Keratinocyte (primary cell): ENCODE measurements at regions not wholly inside any gene's neighbourhood (a gene's known extent, or its start where the extent isn't known, plus 50 kb on each side); places are given as distances from the start of the nearest gene placed in this dataset.
"Not testable (repeated sequence)": the region's sequence is repeated elsewhere in the genome, so short reads cannot be mapped to it uniquely, and the experiment has no call there.

Experiments
- DNase-seq: peaks from one replicate; pipeline ENCODE4 v3.0.0-alpha.2; 2011; ENCODE audit warnings: low read depth, missing footprints, low spot score
- FAIRE-seq: peaks from 2 replicates; lab custom pipeline; 2011; peaks lifted over from hg19 to GRCh38; lab: Jason Lieb, UNC
- H2AFZ ChIP-seq: 2 replicates; pipeline ENCODE4 v1.6.0; 2012; ENCODE audit warnings: low read length, control low read depth, inconsistent platforms; ENCODE audit not compliant: control insufficient read depth
- H3K27ac ChIP-seq: 2 replicates; pipeline ENCODE4 v1.5.1; 2011; ENCODE audit warnings: low read length; ENCODE audit not compliant: control insufficient read depth, insufficient read depth
- H3K27me3 ChIP-seq: 3 replicates; pipeline ENCODE4 v1.6.0; 2011; ENCODE audit warnings: low read length; ENCODE audit not compliant: control insufficient read depth, insufficient read depth; ENCODE audit errors: extremely low read depth
- H3K36me3 ChIP-seq, 2 experiments: 2 replicates in 1 of 2; 3 replicates in 1 of 2; pipeline ENCODE4 v1.5.1; 2011; ENCODE audit warnings: low read length in 2 of 2, mild to moderate bottlenecking in 1 of 2; ENCODE audit not compliant: control insufficient read depth in 2 of 2, insufficient read depth in 2 of 2; ENCODE audit errors: extremely low read depth in 1 of 2
- H3K4me1 ChIP-seq: 3 replicates; pipeline ENCODE4 v1.5.1; 2011; ENCODE audit warnings: low read length; ENCODE audit not compliant: control insufficient read depth, insufficient read depth; ENCODE audit errors: extremely low read depth
- H3K4me2 ChIP-seq: 3 replicates; pipeline ENCODE4 v1.6.0; 2011; ENCODE audit warnings: low read depth, low read length; ENCODE audit not compliant: control insufficient read depth, insufficient read depth; ENCODE audit errors: extremely low read depth
- H3K4me3 ChIP-seq, 3 experiments: fragments of 200-600 bp in 1 of 3; sonication (generic) in 1 of 3; 2 replicates in 2 of 3; 3 replicates in 1 of 3; pipeline ENCODE4 v1.5.1; 2011 to 2016; ENCODE audit warnings: low read length in 3 of 3, mild to moderate bottlenecking in 3 of 3, control low read depth in 2 of 3, inconsistent platforms in 1 of 3, low read depth in 1 of 3, mixed read lengths in 1 of 3, mixed run types in 1 of 3, moderate library complexity in 1 of 3; ENCODE audit not compliant: control insufficient read depth in 2 of 3, insufficient read depth in 2 of 3; ENCODE audit errors: extremely low read depth in 1 of 3
- H3K79me2 ChIP-seq: 2 replicates; pipeline ENCODE4 v1.6.0; 2012; ENCODE audit warnings: low read length; ENCODE audit not compliant: control insufficient read depth, insufficient read depth
- H3K9ac ChIP-seq: 3 replicates; pipeline ENCODE4 v1.6.0; 2011; ENCODE audit warnings: low read length; ENCODE audit not compliant: control insufficient read depth, insufficient read depth; ENCODE audit errors: extremely low read depth
- H3K9me1 ChIP-seq: 3 replicates; pipeline ENCODE4 v1.6.0; 2011; ENCODE audit warnings: low read length; ENCODE audit not compliant: control insufficient read depth, insufficient read depth; ENCODE audit errors: extremely low read depth
- H3K9me3 ChIP-seq: 2 replicates; pipeline ENCODE4 v1.5.1; 2012; ENCODE audit warnings: low read depth, low read length; ENCODE audit not compliant: control insufficient read depth
- H4K20me1 ChIP-seq: 3 replicates; pipeline ENCODE4 v1.6.0; 2011; ENCODE audit warnings: low read length; ENCODE audit not compliant: control insufficient read depth, insufficient read depth; ENCODE audit errors: extremely low read depth
- CTCF ChIP-seq, 3 experiments: IDR thresholded peaks in 1 of 3; conservative IDR thresholded peaks in 1 of 3; optimal IDR thresholded peaks in 1 of 3; 2 replicates in 2 of 3; 3 replicates in 1 of 3; pipeline versions ENCODE3 to v1.5.1; 2011; ENCODE audit warnings: low read length in 3 of 3, mild to moderate bottlenecking in 3 of 3, moderate library complexity in 2 of 3, control low read depth in 1 of 3, inconsistent platforms in 1 of 3; ENCODE audit not compliant: insufficient read depth in 2 of 3; ENCODE audit errors: extremely low read depth in 1 of 3
- EZH2 ChIP-seq: IDR thresholded peaks from one replicate; pipeline ENCODE4 v1.6.1; 2012; ENCODE audit warnings: inconsistent platforms, mild to moderate bottlenecking, low read length, moderate library complexity
- dilution Hi-C: fragments of 300-500 bp; cut with MboI; formaldehyde crosslinking; loops from one replicate; pipeline ENCODE4 v1.7.0; 2020; ENCODE audit warnings: low sequenced_read_pairs; ENCODE audit not compliant: extremely low pct_ligation_motif_present

GRCh38 chr2:176427549-176427948 lies 158.3 kb downstream of the MTX2 start:
- Histone ChIP-seq H2AFZ (no peak overlapping the region), H3K9me1 (no peaks in the 10 kb centered on the region), H3K9me3 (no peaks in the 10 kb centered on the region), H4K20me1 (no peaks in the 10 kb centered on the region), H3K4me3 (no peak overlapping the region), H3K36me3 (no peaks in the 10 kb centered on the region), H3K27ac (no peak overlapping the region), H3K4me2 (no peak overlapping the region), H3K79me2 (no peaks in the 10 kb centered on the region), H3K27me3 (no peaks in the 10 kb centered on the region), H3K9ac (no peak overlapping the region), H3K4me1 (no peaks in the 10 kb centered on the region)
- DNase-seq (no peak), FAIRE-seq (no peak)
- dilution Hi-C loops, result no loop called here
- TF ChIP-seq EZH2 (no peak), CTCF (optimal IDR thresholded peaks at IDR 0.05 in 1 of 3, IDR thresholded peaks at IDR 0.05 in 1 of 3, conservative IDR thresholded peaks at IDR 0.05 in 1 of 3; ENCODE audit: extremely low read depth in 1 of 3, insufficient read depth in 2 of 3, low read length in 3 of 3) (no peak)

- H3K27me3 ChIP-seq, H3K9ac ChIP-seq, FAIRE-seq, H2AFZ ChIP-seq, H3K36me3 ChIP-seq, H3K79me2 ChIP-seq, H3K4me3 ChIP-seq, DNase-seq, H3K4me1 ChIP-seq, H3K9me3 ChIP-seq, H4K20me1 ChIP-seq, H3K9me1 ChIP-seq, dilution Hi-C loops, H3K27ac ChIP-seq, H3K4me2 ChIP-seq: not testable (repeated sequence)
These were observed 159.8 kb downstream of the MTX2 start for GRCh38 chr2:176428944-176429469.

GRCh38 chr2:176432434-176432833 lies 163.2 kb downstream of the MTX2 start:
- dilution Hi-C loops, result no loop called here

More at GRCh38 chr2:176432434-176432833, 163.2 kb downstream of the MTX2 start:
- H3K4me2 ChIP-seq, result no peak overlapping the region
- H3K9me1 ChIP-seq, result no peaks in the 10 kb centered on the region
- H3K4me1 ChIP-seq, result no peaks in the 10 kb centered on the region
- FAIRE-seq, result no peak
- H3K79me2 ChIP-seq, result no peaks in the 10 kb centered on the region
- H3K9me3 ChIP-seq, result no peaks in the 10 kb centered on the region
- TF ChIP-seq CTCF (optimal IDR thresholded peaks at IDR 0.05 in 1 of 3, IDR thresholded peaks at IDR 0.05 in 1 of 3, conservative IDR thresholded peaks at IDR 0.05 in 1 of 3; ENCODE audit: extremely low read depth in 1 of 3, insufficient read depth in 2 of 3, low read length in 3 of 3) (no peak), EZH2 (no peak)
- no peak overlapping the region for H3K27ac ChIP-seq
- H3K36me3 ChIP-seq, result no peaks in the 10 kb centered on the region
- DNase-seq, result no peak
- no peak overlapping the region for H3K9ac ChIP-seq
- H2AFZ ChIP-seq, result no peak overlapping the region
- no peak overlapping the region for H3K4me3 ChIP-seq
- H3K27me3 ChIP-seq, result no peaks in the 10 kb centered on the region
- H4K20me1 ChIP-seq, result no peaks in the 10 kb centered on the region
